ENCODE measurements at regions not wholly inside any gene's neighbourhood (a gene's known extent, or its start where the extent isn't known, plus 50 kb on each side); places are given as distances from the start of the nearest gene placed in this dataset.
A peak's percentile ranks its signal among the peaks of the same experiment; 100 is the strongest.

DNA sequence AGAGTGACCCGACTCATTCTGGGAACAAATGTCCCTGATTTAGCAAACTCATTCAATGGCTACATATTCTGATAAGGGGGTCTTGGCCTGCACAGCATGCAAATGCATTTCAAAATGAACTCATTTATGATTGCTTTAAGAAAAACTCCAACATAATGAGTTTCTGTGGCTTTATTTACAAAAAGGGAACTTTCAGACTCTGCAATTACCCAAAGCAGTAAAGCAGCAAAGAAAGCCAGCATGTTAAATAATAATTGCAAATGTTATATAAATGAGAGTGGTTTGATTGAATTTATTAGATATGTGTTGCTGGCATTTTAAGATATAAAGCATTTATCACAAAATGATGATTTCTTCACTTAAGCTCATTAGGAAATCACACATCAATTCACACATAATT, 295.7 kb downstream of the FBXW7 start:
- BruUV-seq (replicated peaks), result no TSS peak
- 0 out of 2 replicates have a peak, but pooled peaks have one; percentile 27 for TF ChIP-seq DPF2 (IDR thresholded peaks at IDR 0.05)
- no peak for TF ChIP-seq STAT3 (IDR thresholded peaks at IDR 0.05; ENCODE audit: low read depth, low read length)
- TF ChIP-seq, protein P1, sequence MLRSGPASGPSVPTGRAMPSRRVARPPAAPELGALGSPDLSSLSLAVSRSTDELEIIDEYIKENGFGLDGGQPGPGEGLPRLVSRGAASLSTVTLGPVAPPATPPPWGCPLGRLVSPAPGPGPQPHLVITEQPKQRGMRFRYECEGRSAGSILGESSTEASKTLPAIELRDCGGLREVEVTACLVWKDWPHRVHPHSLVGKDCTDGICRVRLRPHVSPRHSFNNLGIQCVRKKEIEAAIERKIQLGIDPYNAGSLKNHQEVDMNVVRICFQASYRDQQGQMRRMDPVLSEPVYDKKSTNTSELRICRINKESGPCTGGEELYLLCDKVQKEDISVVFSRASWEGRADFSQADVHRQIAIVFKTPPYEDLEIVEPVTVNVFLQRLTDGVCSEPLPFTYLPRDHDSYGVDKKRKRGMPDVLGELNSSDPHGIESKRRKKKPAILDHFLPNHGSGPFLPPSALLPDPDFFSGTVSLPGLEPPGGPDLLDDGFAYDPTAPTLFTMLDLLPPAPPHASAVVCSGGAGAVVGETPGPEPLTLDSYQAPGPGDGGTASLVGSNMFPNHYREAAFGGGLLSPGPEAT (IDR thresholded peaks at IDR 0.05; ENCODE audit: low read depth), result peak; percentile 29; the same call in 1 of the 2 replicates
- peak; percentile 96 for TF ChIP-seq MTA2 (IDR thresholded peaks at IDR 0.05; ENCODE audit: low read depth)
- Histone ChIP-seq H3K4me3 (no peak overlapping the region), H3K4me2 (ENCODE audit: control insufficient read depth, insufficient read depth) (no peak overlapping the region), H3K36me3 (ENCODE audit: control insufficient read depth in 2 of 2, insufficient read depth in 2 of 2, low read length in 1 of 2) (no peaks in the 10 kb centered on the region), H4K20me1 (ENCODE audit: control insufficient read depth, insufficient read depth) (no peaks in the 10 kb centered on the region), H3K27ac (ENCODE audit: control insufficient read depth, insufficient read depth) (no peak overlapping the region), H3K9ac (ENCODE audit: control insufficient read depth, insufficient read depth, low read length) (no peak overlapping the region), H3K4me1 (ENCODE audit: control insufficient read depth, insufficient read depth, low read length) (no peaks in the 10 kb centered on the region), H2AFZ (ENCODE audit: control insufficient read depth, low read depth, low read length) (no peak overlapping the region), H3K27me3 (replicated peaks in 1 of 2; ENCODE audit: control insufficient read depth in 2 of 2, insufficient read depth in 2 of 2, low read length in 1 of 2) (no peaks in the 10 kb centered on the region; a peak in 1 of 4 replicates), H3K9me3 (replicated peaks; ENCODE audit: control insufficient read depth, insufficient read depth, low read length) (no peaks in the 10 kb centered on the region), H3K79me2 (ENCODE audit: control insufficient read depth, insufficient read depth, low read length) (no peaks in the 10 kb centered on the region)
- WGBS (ENCODE audit: insufficient coverage, insufficient replicate concordance, low lambda C conversion rate, missing lambda C conversion rate), result 0% methylated on average over 1 of the region's 1 CpG
- no peak for DNase-seq (ENCODE audit: low read depth, low spot score)
- ChIA-PET SMC1A (ENCODE audit: uncharacterized antibody, unreplicated experiment) (interaction anchor here (0.6 to 2.7 kb wide), 11 partner anchors 11 to 131 kb away, joined by 3 to 10 read pairs (median 5); no protein-coding TSS in a partner anchor), RAD21 (ENCODE audit: unreplicated experiment) (interaction anchor here (1.1 to 1.9 kb wide), 4 partner anchors 16 to 64 kb away, joined by 3 to 8 read pairs (median 4); no protein-coding TSS in a partner anchor), POLR2A (interaction anchor here (0.7 kb wide), 1 partner anchor 225 kb away, joined by 3 read pairs; no protein-coding TSS in a partner anchor), CTCF (no interaction called here)
- in situ Hi-C loops (cut with MboI), result no loop called here
- FAIRE-seq, result no peak
- ATAC-seq, result peak; percentile 51
- intact Hi-C loops (cut with micrococcal nuclease; ENCODE audit: unreplicated experiment), result no loop called here

DNA sequence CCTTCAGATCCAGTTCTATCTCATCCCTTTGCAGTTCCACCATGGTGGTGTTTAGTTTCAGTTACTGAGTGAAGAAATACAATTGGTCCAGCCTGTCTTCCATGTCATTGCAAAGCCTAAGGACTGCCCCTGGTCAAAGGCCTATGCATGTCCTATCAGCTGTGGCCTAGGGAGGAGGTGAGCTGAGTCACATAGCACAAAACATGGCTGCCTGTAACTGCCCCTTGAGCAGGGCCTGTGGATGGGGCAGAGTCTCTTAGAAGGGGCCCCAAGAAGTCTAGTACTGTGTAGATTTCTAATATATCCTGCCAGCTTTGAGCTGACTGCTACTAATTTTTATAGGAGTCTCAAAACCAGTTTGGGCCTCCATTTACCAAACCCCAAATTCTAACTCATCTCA, 296.7 kb downstream of the FBXW7 start:
- no peaks in the 10 kb centered on the region for H3K36me3 ChIP-seq (ENCODE audit: control insufficient read depth in 2 of 2, insufficient read depth in 2 of 2, low read length in 1 of 2)
- H3K9ac ChIP-seq (ENCODE audit: control insufficient read depth, insufficient read depth, low read length), result no peak overlapping the region
- H3K4me1 ChIP-seq (ENCODE audit: control insufficient read depth, insufficient read depth, low read length), result no peaks in the 10 kb centered on the region
- ChIA-PET SMC1A (ENCODE audit: uncharacterized antibody, unreplicated experiment) (interaction anchor here (0.8 to 2.7 kb wide), 11 partner anchors 15 to 258 kb away, joined by 3 to 10 read pairs (median 5); no protein-coding TSS in a partner anchor), RAD21 (ENCODE audit: unreplicated experiment) (no interaction called here), CTCF (interaction anchor here (1.3 kb wide), 1 partner anchor 40 kb away, joined by 3 read pairs; no protein-coding TSS in a partner anchor), POLR2A (interaction anchor here (0.7 kb wide), 1 partner anchor 226 kb away, joined by 3 read pairs; no protein-coding TSS in a partner anchor)
- in situ Hi-C loops (cut with MboI) (no loop called here), intact Hi-C loops (cut with micrococcal nuclease; ENCODE audit: unreplicated experiment) (no loop called here)
- FAIRE-seq (no peak), ATAC-seq (peak; percentile 37; the same call in 2 of the 3 replicates), DNase-seq (ENCODE audit: low read depth, low spot score) (no peak)
- no peaks in the 10 kb centered on the region for H3K79me2 ChIP-seq (ENCODE audit: control insufficient read depth, insufficient read depth, low read length)
- TF ChIP-seq MXI1 (IDR thresholded peaks at IDR 0.05; ENCODE audit: low read depth, low read length), result no peak
- no peaks in the 10 kb centered on the region for H3K9me3 ChIP-seq (replicated peaks; ENCODE audit: control insufficient read depth, insufficient read depth, low read length)
- BruUV-seq (replicated peaks), result no TSS peak
- H2AFZ ChIP-seq (ENCODE audit: control insufficient read depth, low read depth, low read length), result no peak overlapping the region
- H3K27me3 ChIP-seq (replicated peaks in 1 of 2; ENCODE audit: control insufficient read depth in 2 of 2, insufficient read depth in 2 of 2, low read length in 1 of 2), result no peaks in the 10 kb centered on the region
- H4K20me1 ChIP-seq (ENCODE audit: control insufficient read depth, insufficient read depth), result no peaks in the 10 kb centered on the region
- H3K4me3 ChIP-seq, result no peak overlapping the region
- H3K4me2 ChIP-seq (ENCODE audit: control insufficient read depth, insufficient read depth), result no peak overlapping the region
- H3K27ac ChIP-seq (ENCODE audit: control insufficient read depth, insufficient read depth), result no peak overlapping the region

Measured in GM12878 (cell line).